Activated T-cell treated with anti-CD3 and anti-CD28 coated beads, Interleukin-2, amount 50 U/mL, for 24 hours (primary cell): ENCODE measurements at regions not wholly inside any gene's neighbourhood (a gene's known extent, or its start where the extent isn't known, plus 50 kb on each side); places are given as distances from the start of the nearest gene placed in this dataset.

ENCODE experiments used
- DNase-seq: peaks from one replicate; pipeline ENCODE4 v3.0.0-alpha.2; 2020
- H3K27ac Mint-ChIP-seq: 2 replicates; pipeline ENCODE4 v1.8.0; 2020; ENCODE audit warnings: mild to moderate bottlenecking, mixed read lengths
- H3K27me3 Mint-ChIP-seq: 2 replicates; pipeline ENCODE4 v1.8.0; 2020; ENCODE audit warnings: mixed read lengths
- H3K36me3 Mint-ChIP-seq: 2 replicates; pipeline ENCODE4 v1.8.0; 2020; ENCODE audit warnings: low read depth, mixed read lengths
- H3K4me1 Mint-ChIP-seq: 2 replicates; pipeline ENCODE4 v1.8.0; 2020; ENCODE audit warnings: low read depth, mixed read lengths
- H3K4me3 Mint-ChIP-seq: 2 replicates; pipeline ENCODE4 v1.8.0; 2020; ENCODE audit warnings: mild to moderate bottlenecking, moderate library complexity, mixed read lengths
- H3K9me3 Mint-ChIP-seq: 2 replicates; pipeline ENCODE4 v1.8.0; 2020; ENCODE audit warnings: mixed read lengths

GRCh38 chr17:65455154-65455971, 106.1 kb downstream of the AXIN2 start:
- H3K36me3 Mint-ChIP-seq = no peaks in the 10 kb centered on the region
- no peaks in the 10 kb centered on the region for H3K9me3 Mint-ChIP-seq
- no peak overlapping the region for H3K27ac Mint-ChIP-seq
- no peaks in the 10 kb centered on the region for H3K27me3 Mint-ChIP-seq
- H3K4me1 Mint-ChIP-seq = peaks cover 8% of the 10 kb centered on the region
- no peak overlapping the region for H3K4me3 Mint-ChIP-seq
- DNase-seq = no peak

GRCh38 chr17:65453204-65453931, 108.1 kb downstream of the AXIN2 start:
- DNase-seq = no peak
- Mint-ChIP-seq H3K27me3 (no peaks in the 10 kb centered on the region), H3K4me1 (peaks cover 7% of the 10 kb centered on the region), H3K9me3 (no peaks in the 10 kb centered on the region), H3K36me3 (no peaks in the 10 kb centered on the region), H3K27ac (no peak overlapping the region), H3K4me3 (no peak overlapping the region)

- Mint-ChIP-seq H3K4me1 (no peaks in the 10 kb centered on the region), H3K36me3 (no peaks in the 10 kb centered on the region), H3K27me3 (no peaks in the 10 kb centered on the region), H3K4me3 (no peak overlapping the region), H3K27ac (no peak overlapping the region), H3K9me3 (no peaks in the 10 kb centered on the region)
- DNase-seq = no peak
Observed at GRCh38 chr17:65449495-65449894, 112.0 kb downstream of the AXIN2 start.

GRCh38 chr17:65447823-65448222, 113.6 kb downstream of the AXIN2 start:
- Mint-ChIP-seq H3K9me3 (no peaks in the 10 kb centered on the region), H3K27me3 (no peaks in the 10 kb centered on the region), H3K36me3 (no peaks in the 10 kb centered on the region), H3K27ac (no peak overlapping the region), H3K4me3 (no peak overlapping the region), H3K4me1 (peaks cover under 1% of the 10 kb centered on the region)
- no peak for DNase-seq

- Mint-ChIP-seq H3K27ac (no peak overlapping the region), H3K4me1 (peaks cover 6% of the 10 kb centered on the region), H3K36me3 (no peaks in the 10 kb centered on the region), H3K4me3 (no peak overlapping the region), H3K27me3 (no peaks in the 10 kb centered on the region), H3K9me3 (no peaks in the 10 kb centered on the region)
- no peak for DNase-seq
Observed at GRCh38 chr17:65446838-65447526, 114.5 kb downstream of the AXIN2 start.

GRCh38 chr17:65446043-65446442, 115.4 kb downstream of the AXIN2 start:
- H3K9me3 Mint-ChIP-seq = no peaks in the 10 kb centered on the region
- no peak overlapping the region for H3K4me3 Mint-ChIP-seq
- peaks cover 7% of the 10 kb centered on the region for H3K4me1 Mint-ChIP-seq
- H3K27ac Mint-ChIP-seq = no peak overlapping the region
- H3K36me3 Mint-ChIP-seq = no peaks in the 10 kb centered on the region
- peaks cover 2% of the 10 kb centered on the region for H3K27me3 Mint-ChIP-seq
- DNase-seq = no peak

GRCh38 chr17:65444049-65444448, 117.4 kb downstream of the AXIN2 start:
- Mint-ChIP-seq H3K4me3 (no peak overlapping the region), H3K36me3 (no peaks in the 10 kb centered on the region), H3K9me3 (no peaks in the 10 kb centered on the region), H3K27me3 (peaks cover 14% of the 10 kb centered on the region), H3K27ac (no peak overlapping the region), H3K4me1 (peaks cover 8% of the 10 kb centered on the region)
- DNase-seq = no peak

GRCh38 chr17:65442691-65443090, 118.8 kb downstream of the AXIN2 start:
- H3K36me3 Mint-ChIP-seq = no peaks in the 10 kb centered on the region
- peaks cover 8% of the 10 kb centered on the region for H3K4me1 Mint-ChIP-seq
- no peak overlapping the region for H3K4me3 Mint-ChIP-seq
- H3K27me3 Mint-ChIP-seq = peaks cover 26% of the 10 kb centered on the region
- H3K27ac Mint-ChIP-seq = no peak overlapping the region
- DNase-seq = no peak
- no peaks in the 10 kb centered on the region for H3K9me3 Mint-ChIP-seq

- Mint-ChIP-seq H3K4me1 (peaks cover 8% of the 10 kb centered on the region), H3K27me3 (peaks cover 28% of the 10 kb centered on the region), H3K4me3 (no peak overlapping the region), H3K9me3 (no peaks in the 10 kb centered on the region), H3K27ac (peak overlapping the region; percentile 22), H3K36me3 (no peaks in the 10 kb centered on the region)
- no peak for DNase-seq
Observed at GRCh38 chr17:65442250-65442649, 119.2 kb downstream of the AXIN2 start.

- H3K27me3 Mint-ChIP-seq = peaks cover 35% of the 10 kb centered on the region
- H3K9me3 Mint-ChIP-seq = no peaks in the 10 kb centered on the region
- DNase-seq = no peak
- H3K36me3 Mint-ChIP-seq = no peaks in the 10 kb centered on the region
- H3K27ac Mint-ChIP-seq = no peak overlapping the region
- H3K4me1 Mint-ChIP-seq = peaks cover 8% of the 10 kb centered on the region
- no peak overlapping the region for H3K4me3 Mint-ChIP-seq
Observed at GRCh38 chr17:65441053-65441605, 120.3 kb downstream of the AXIN2 start.

GRCh38 chr17:65438708-65439294, 122.6 kb downstream of the AXIN2 start:
- peaks cover 16% of the 10 kb centered on the region for H3K4me1 Mint-ChIP-seq
- H3K27me3 Mint-ChIP-seq = peaks cover 45% of the 10 kb centered on the region
- no peaks in the 10 kb centered on the region for H3K36me3 Mint-ChIP-seq
- DNase-seq = no peak
- no peak overlapping the region for H3K4me3 Mint-ChIP-seq
- H3K27ac Mint-ChIP-seq = no peak overlapping the region
- H3K9me3 Mint-ChIP-seq = no peaks in the 10 kb centered on the region

- H3K27ac Mint-ChIP-seq = no peak overlapping the region
- H3K27me3 Mint-ChIP-seq = peaks cover 45% of the 10 kb centered on the region
- no peaks in the 10 kb centered on the region for H3K9me3 Mint-ChIP-seq
- no peaks in the 10 kb centered on the region for H3K36me3 Mint-ChIP-seq
- peaks cover 22% of the 10 kb centered on the region for H3K4me1 Mint-ChIP-seq
- no peak for DNase-seq
- no peak overlapping the region for H3K4me3 Mint-ChIP-seq
Observed at GRCh38 chr17:65438173-65438572, 123.3 kb downstream of the AXIN2 start.

GRCh38 chr17:65436871-65437270, 124.6 kb downstream of the AXIN2 start:
- Mint-ChIP-seq H3K27ac (no peak overlapping the region), H3K4me3 (no peak overlapping the region), H3K27me3 (peaks cover 45% of the 10 kb centered on the region), H3K36me3 (no peaks in the 10 kb centered on the region), H3K9me3 (peaks cover 8% of the 10 kb centered on the region), H3K4me1 (peaks cover 17% of the 10 kb centered on the region)
- DNase-seq = no peak

GRCh38 chr17:65434878-65435277, 126.6 kb downstream of the AXIN2 start:
- Mint-ChIP-seq H3K4me3 (no peak overlapping the region), H3K9me3 (peaks cover 12% of the 10 kb centered on the region), H3K27me3 (peaks cover 35% of the 10 kb centered on the region), H3K36me3 (no peaks in the 10 kb centered on the region), H3K27ac (no peak overlapping the region), H3K4me1 (peaks cover 22% of the 10 kb centered on the region)
- no peak for DNase-seq
